ENCODE measurements at regions not wholly inside any gene's neighbourhood (a gene's known extent, or its start where the extent isn't known, plus 50 kb on each side); places are given as distances from the start of the nearest gene placed in this dataset.
"Not testable (repeated sequence)": the region's sequence is repeated elsewhere in the genome, so short reads cannot be mapped to it uniquely, and the experiment has no call there.

GRCh38 chr10:128178302-128178958 is 52.2 kb upstream of the MKI67 start:
- no peak for DNase-seq

- no peak for DNase-seq
Observed at GRCh38 chr10:128180843-128181242, 54.6 kb upstream of the MKI67 start.

GRCh38 chr10:128185627-128186026 is 59.4 kb upstream of the MKI67 start:
- no peak for DNase-seq

GRCh38 chr10:128186959-128187787 is 61.0 kb upstream of the MKI67 start:
- no peak for DNase-seq

- DNase-seq = no peak
Observed at GRCh38 chr10:128187788-128188185, 61.6 kb upstream of the MKI67 start.

- DNase-seq = no peak
Observed at GRCh38 chr10:128189176-128189575, 63.0 kb upstream of the MKI67 start.

- DNase-seq = no peak
Observed at GRCh38 chr10:128191847-128192246, 65.6 kb upstream of the MKI67 start.

- not testable (repeated sequence) for DNase-seq
Observed at GRCh38 chr10:128201826-128202225, 75.6 kb upstream of the MKI67 start.

GRCh38 chr10:128203028-128203427 is 76.8 kb upstream of the MKI67 start:
- no peak for DNase-seq

GRCh38 chr10:128205591-128205990 is 79.4 kb upstream of the MKI67 start:
- not testable (repeated sequence) for DNase-seq

- no peak for DNase-seq
Observed at GRCh38 chr10:128206676-128207075, 80.5 kb upstream of the MKI67 start.

- no peak for DNase-seq
Observed at GRCh38 chr10:128209862-128210214, 83.6 kb upstream of the MKI67 start.

GRCh38 chr10:128210215-128211063 is 84.2 kb upstream of the MKI67 start:
- DNase-seq = no peak

- DNase-seq = no peak
Observed at GRCh38 chr10:128211064-128211504, 84.9 kb upstream of the MKI67 start.

GRCh38 chr10:128211953-128212727 is 85.9 kb upstream of the MKI67 start:
- DNase-seq = peak; percentile 2 to 49

- no peak for DNase-seq
Observed at GRCh38 chr10:128213156-128213555, 86.9 kb upstream of the MKI67 start.

GRCh38 chr10:128215733-128216132 is 89.5 kb upstream of the MKI67 start:
- no peak for DNase-seq

GRCh38 chr10:128217136-128217535 is 90.9 kb upstream of the MKI67 start:
- DNase-seq = no peak

GRCh38 chr10:128218161-128218560 is 91.9 kb upstream of the MKI67 start:
- no peak for DNase-seq

- no peak for DNase-seq
Observed at GRCh38 chr10:128219295-128219694, 93.1 kb upstream of the MKI67 start.

- no peak for DNase-seq
Observed at GRCh38 chr10:128220021-128220420, 93.8 kb upstream of the MKI67 start.

GRCh38 chr10:128221117-128221516 is 94.9 kb upstream of the MKI67 start:
- DNase-seq = no peak

GRCh38 chr10:128221807-128222206 is 95.6 kb upstream of the MKI67 start:
- no peak for DNase-seq

All from NCI-H187 (cell line).